Large intestine (tissue), 3 donors: ENCODE measurements at regions not wholly inside any gene's neighbourhood (a gene's known extent, or its start where the extent isn't known, plus 50 kb on each side); places are given as distances from the start of the nearest gene placed in this dataset.

Experiments
- DNase-seq, 2 donors: peaks; one replicate each; pipeline versions ENCODE4 v3.0.0 to v3.0.0-alpha.2; 2013
- H3K27ac ChIP-seq: one replicate; pipeline ENCODE4 v1.5.1; 2013; ENCODE audit warnings: low read length
- H3K27me3 ChIP-seq: 2 replicates; pipeline ENCODE4 v1.6.1; 2013; ENCODE audit warnings: low read length; ENCODE audit not compliant: control insufficient read depth, insufficient read depth
- H3K36me3 ChIP-seq: 2 replicates; pipeline ENCODE4 v1.6.1; 2013; ENCODE audit warnings: low read length; ENCODE audit not compliant: control insufficient read depth, insufficient read depth
- H3K4me1 ChIP-seq: one replicate; pipeline ENCODE4 v1.6.1; 2013; ENCODE audit warnings: low read length; ENCODE audit not compliant: control insufficient read depth, insufficient read depth
- H3K4me3 ChIP-seq: one replicate; pipeline ENCODE4 v1.5.1; 2013; ENCODE audit warnings: low read length
- H3K9me3 ChIP-seq: one replicate; pipeline ENCODE4 v1.6.1; 2013; ENCODE audit warnings: mild to moderate bottlenecking, low read depth, low read length, moderate library complexity; ENCODE audit not compliant: control insufficient read depth
- WGBS: methylation state at CpG from one replicate; pipeline ENCODE4 v1.1.5; 2013; ENCODE audit warnings: low lambda C conversion rate; ENCODE audit not compliant: insufficient coverage; 5-methylcytosine and 5-hydroxymethylcytosine counted together

GRCh38 chr11:128244871-128245270 lies 342.5 kb downstream of the ETS1 start:
- H3K27me3 ChIP-seq, result peaks cover 2% of the 10 kb centered on the region
- no peaks in the 10 kb centered on the region for H3K9me3 ChIP-seq
- no peak overlapping the region for H3K27ac ChIP-seq
- H3K4me3 ChIP-seq, result no peak overlapping the region
- no peak for DNase-seq
- H3K36me3 ChIP-seq, result no peaks in the 10 kb centered on the region
- WGBS, result 100% methylated on average over 2 of the region's 5 CpGs
- H3K4me1 ChIP-seq, result no peaks in the 10 kb centered on the region

DNA sequence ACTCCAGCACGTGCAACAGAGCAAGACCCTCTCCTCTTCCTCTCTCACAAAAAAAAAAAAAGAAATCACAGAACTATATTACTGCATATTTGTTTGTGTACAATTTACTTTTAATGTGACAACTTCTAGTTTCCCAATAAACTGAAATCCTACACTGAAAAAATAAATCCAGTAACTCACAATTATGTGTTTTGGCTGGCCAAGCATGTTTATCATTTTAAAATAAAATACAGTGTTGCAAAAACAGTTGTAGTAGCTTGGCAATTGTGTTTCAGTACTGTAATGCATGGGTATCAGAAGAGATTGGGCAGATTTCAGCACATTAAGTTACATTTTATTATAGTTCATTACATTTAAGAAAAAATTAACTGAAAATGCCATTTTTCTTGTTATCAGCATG lies 344.9 kb downstream of the ETS1 start:
- Histone ChIP-seq H3K4me3 (no peak overlapping the region), H3K9me3 (no peaks in the 10 kb centered on the region), H3K4me1 (no peaks in the 10 kb centered on the region), H3K27me3 (peaks cover 2% of the 10 kb centered on the region), H3K27ac (no peak overlapping the region), H3K36me3 (no peaks in the 10 kb centered on the region)
- DNase-seq, result no peak
- no CpG with 5 or more reads among the region's 1 CpG for WGBS

DNA sequence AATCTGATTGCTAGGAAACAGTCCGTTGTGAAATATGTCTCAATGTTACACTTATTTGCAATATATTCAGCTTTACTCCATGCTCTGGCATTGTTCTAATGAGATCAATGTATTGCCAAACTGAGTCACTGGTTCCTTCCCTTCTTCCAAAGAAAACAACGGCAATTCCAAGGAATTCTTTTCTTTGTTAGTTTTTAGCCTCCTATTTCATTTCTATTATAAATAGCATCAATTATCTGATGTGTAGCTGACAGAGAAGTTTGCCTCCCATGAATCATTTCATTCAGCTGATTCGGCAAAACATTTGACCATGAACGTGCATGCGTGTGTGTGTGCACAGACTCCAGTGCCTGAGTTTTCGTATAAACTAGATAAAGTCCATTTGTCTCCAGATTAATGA lies 346.8 kb downstream of the ETS1 start:
- Histone ChIP-seq H3K4me3 (no peak overlapping the region), H3K27me3 (peaks cover 3% of the 10 kb centered on the region), H3K36me3 (no peaks in the 10 kb centered on the region), H3K27ac (no peak overlapping the region), H3K4me1 (no peaks in the 10 kb centered on the region), H3K9me3 (no peaks in the 10 kb centered on the region)
- 54% methylated on average over 3 of the region's 6 CpGs for WGBS
- DNase-seq, result no peak

DNA sequence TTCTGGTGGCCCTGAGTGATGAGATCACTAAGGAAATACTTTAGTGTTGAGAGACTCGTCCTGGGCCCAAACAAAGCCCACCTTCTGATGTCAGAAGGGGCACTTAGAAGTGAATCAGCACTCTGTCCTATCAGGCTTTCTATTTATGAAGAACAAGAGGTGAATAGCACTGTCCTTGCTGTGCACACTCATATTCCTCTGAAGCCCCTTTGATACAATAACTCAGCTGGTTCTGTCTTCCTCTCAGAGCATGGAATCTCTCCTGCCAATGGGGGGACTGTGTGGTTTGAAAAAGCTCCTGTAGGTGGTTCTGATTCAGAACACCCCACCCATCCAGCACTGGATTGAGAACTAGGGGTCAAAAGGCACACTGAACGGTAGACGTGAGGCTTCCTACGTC lies 348.1 kb downstream of the ETS1 start:
- no peak overlapping the region for H3K4me3 ChIP-seq

DNA sequence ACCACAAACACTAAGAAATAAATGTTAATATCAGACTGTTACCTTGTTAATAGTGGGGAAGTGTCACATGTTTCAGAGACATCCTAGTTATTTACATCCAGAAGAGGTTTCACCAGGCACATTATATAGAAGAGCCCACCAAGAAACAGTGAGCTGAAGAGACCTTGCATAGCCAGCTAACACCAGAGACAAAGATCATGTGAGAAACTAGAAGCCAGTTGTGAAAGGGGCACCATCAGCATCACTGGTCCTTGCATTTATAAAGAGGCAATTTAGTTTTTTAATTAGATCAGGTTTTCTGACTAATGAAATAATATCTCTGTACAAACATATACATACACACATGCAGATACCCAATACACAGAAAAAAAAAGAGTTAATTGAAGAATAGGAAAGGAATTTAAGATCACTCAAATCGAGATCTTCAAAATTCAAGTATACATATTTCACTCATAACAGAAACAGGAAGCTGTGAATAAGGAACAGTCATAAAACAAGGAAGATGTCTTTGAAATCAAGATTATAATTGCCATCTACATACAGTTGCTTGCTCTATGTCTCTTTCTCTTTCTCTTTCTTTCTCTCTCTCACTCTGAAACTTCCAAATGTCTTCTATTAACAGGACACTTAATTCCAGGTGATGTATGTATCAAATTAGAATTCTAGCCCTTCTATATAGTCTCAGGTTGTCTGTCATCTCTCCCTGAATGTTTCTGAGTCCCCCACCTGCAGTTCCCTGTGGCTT lies 348.7 kb downstream of the ETS1 start:
- Histone ChIP-seq H3K36me3 (no peaks in the 10 kb centered on the region), H3K27me3 (peaks cover 8% of the 10 kb centered on the region), H3K27ac (no peak overlapping the region), H3K4me3 (no peak overlapping the region), H3K9me3 (no peaks in the 10 kb centered on the region), H3K4me1 (no peaks in the 10 kb centered on the region)
- WGBS, result 100% methylated on average over 1 of the region's 1 CpG
- no peak for DNase-seq

More for the DNA sequence above, 348.1 kb downstream of the ETS1 start:
- no peaks in the 10 kb centered on the region for H3K9me3 ChIP-seq
- H3K4me1 ChIP-seq, result no peaks in the 10 kb centered on the region
- peaks cover 7% of the 10 kb centered on the region for H3K27me3 ChIP-seq
- no peak overlapping the region for H3K27ac ChIP-seq
- WGBS, result no CpG with 5 or more reads among the region's 4 CpGs
- DNase-seq, result no peak
- no peaks in the 10 kb centered on the region for H3K36me3 ChIP-seq

GRCh38 chr11:128236506-128237498 lies 350.6 kb downstream of the ETS1 start:
- no peak for DNase-seq
- Histone ChIP-seq H3K36me3 (no peaks in the 10 kb centered on the region), H3K27ac (no peak overlapping the region), H3K9me3 (no peaks in the 10 kb centered on the region), H3K4me3 (no peak overlapping the region), H3K4me1 (no peaks in the 10 kb centered on the region), H3K27me3 (peaks cover 8% of the 10 kb centered on the region)
- WGBS, result 90% methylated on average over 2 of the region's 49 CpGs

DNA sequence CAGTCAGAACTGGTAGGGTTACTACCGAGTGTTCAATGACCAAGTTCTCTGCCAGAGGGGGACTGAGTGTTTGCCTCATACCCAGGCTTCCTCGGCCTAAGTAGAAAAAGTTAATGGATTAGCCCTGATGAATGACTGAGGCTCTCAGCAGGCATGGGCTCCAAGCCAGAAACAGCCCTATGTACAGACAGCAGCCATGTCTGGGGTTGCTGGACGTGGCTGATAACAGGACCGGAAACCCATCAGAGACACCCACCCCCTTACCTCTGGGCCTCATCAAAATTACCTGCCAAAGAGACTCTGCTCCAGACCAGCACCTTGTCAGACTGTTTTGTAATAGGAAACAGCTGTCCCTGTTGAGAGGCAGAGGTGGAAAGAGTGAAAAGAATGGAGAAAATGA lies 351.4 kb downstream of the ETS1 start:
- H3K4me1 ChIP-seq, result no peaks in the 10 kb centered on the region
- peaks cover 8% of the 10 kb centered on the region for H3K27me3 ChIP-seq
- no peaks in the 10 kb centered on the region for H3K36me3 ChIP-seq
- no peak overlapping the region for H3K27ac ChIP-seq
- no peaks in the 10 kb centered on the region for H3K9me3 ChIP-seq
- peak; percentile 4 to 5 for DNase-seq
- WGBS, result no CpG with 5 or more reads among the region's 4 CpGs
- no peak overlapping the region for H3K4me3 ChIP-seq

DNA sequence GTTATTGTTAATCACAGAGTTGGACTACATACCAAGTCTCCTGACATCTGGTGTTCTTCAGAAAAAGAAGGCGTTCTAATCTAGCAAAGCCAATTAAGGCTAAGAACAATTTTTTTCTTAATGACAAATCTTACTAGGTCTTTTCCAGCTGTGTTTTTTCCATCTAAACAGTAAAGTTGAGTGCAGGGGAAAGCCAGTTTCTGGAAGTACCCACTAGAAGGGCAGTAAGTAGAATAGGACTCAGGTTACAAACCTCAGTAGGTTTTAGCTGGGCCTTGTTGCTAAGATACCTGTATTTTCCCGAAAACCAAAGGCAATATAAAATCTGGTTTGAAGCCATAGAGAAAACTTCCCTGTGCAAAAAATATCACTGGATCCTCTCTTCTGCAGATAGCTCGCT lies 351.9 kb downstream of the ETS1 start:
- no peaks in the 10 kb centered on the region for H3K4me1 ChIP-seq
- no peak for DNase-seq
- H3K9me3 ChIP-seq, result no peaks in the 10 kb centered on the region
- H3K27ac ChIP-seq, result no peak overlapping the region
- H3K36me3 ChIP-seq, result no peaks in the 10 kb centered on the region
- H3K27me3 ChIP-seq, result peaks cover 8% of the 10 kb centered on the region
- H3K4me3 ChIP-seq, result no peak overlapping the region
- 71% methylated on average over 1 of the region's 3 CpGs for WGBS

DNA sequence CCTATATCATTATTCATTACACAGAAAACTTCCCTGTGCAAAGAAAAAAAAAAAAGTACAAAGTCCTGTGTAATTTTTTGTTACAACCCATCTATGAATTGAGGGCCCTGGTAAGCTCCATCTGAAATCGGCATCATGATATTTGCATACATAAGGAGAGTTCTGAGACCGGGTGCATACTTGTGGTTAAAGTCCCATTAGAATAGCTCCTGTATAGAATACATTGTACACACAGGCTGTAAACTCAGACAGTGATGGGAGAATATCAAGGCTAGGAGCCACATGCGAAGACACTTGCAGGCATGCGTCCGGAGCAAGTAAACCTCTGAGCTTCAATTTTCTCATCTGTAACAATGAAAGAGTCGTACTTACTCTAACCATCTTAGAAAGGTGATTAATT lies 353.2 kb downstream of the ETS1 start:
- Histone ChIP-seq H3K27me3 (peaks cover 8% of the 10 kb centered on the region), H3K27ac (no peak overlapping the region), H3K4me3 (no peak overlapping the region), H3K9me3 (no peaks in the 10 kb centered on the region), H3K4me1 (no peaks in the 10 kb centered on the region), H3K36me3 (no peaks in the 10 kb centered on the region)
- no peak for DNase-seq
- no CpG with 5 or more reads among the region's 6 CpGs for WGBS

DNA sequence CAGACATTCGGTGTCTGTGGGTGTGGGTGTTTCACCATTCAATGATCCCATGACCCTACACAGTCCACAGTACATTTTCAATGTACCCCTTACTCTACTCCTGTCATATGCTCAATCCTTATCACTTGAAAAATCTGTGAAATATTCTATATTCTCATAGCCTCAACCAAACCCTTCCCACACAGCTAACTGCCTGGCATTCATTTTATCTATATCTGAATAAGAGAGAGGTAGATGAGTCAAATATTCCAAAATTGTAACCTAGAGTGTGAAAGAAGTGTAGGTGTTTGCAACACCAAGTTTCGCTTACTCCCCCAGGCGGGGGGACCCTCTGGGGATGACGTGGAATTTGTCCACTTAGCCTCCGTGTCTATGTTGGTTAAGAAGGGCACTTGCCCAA lies 354.8 kb downstream of the ETS1 start:
- Histone ChIP-seq H3K36me3 (no peaks in the 10 kb centered on the region), H3K4me1 (no peaks in the 10 kb centered on the region), H3K27me3 (peaks cover 8% of the 10 kb centered on the region), H3K4me3 (no peak overlapping the region), H3K9me3 (no peaks in the 10 kb centered on the region), H3K27ac (no peak overlapping the region)
- DNase-seq, result no peak
- WGBS, result no CpG with 5 or more reads among the region's 5 CpGs
